Cortex of kidney (tissue), 1 donor: ENCODE measurements at regions not wholly inside any gene's neighbourhood (a gene's known extent, or its start where the extent isn't known, plus 50 kb on each side); places are given as distances from the start of the nearest gene placed in this dataset.
"Not testable (repeated sequence)": the region's sequence is repeated elsewhere in the genome, so short reads cannot be mapped to it uniquely, and the experiment has no call there.

ENCODE experiments used
- DNase-seq: peaks from one replicate; lab custom pipeline; 2025; lab: John Stamatoyannopoulos, UW

DNA sequence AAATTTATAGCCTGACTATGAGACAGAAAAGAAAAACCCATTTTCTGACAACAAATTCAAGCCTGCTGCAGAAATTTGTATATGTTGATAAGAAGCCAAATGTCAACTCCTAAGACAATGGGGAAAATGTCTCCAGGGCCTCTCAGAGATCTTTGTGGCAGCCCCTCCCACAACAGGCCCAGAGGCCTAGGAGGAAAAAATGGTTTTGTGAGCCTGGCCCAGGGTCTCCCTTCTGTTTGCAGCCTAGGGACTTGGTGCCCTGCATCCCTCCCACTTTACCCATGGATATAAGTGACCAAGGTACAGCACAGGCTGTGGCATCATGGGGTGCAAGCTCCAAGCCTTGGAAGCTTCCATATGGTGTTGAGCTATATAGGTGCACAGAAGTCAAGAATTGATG, 740.2 kb downstream of the SEMA5A start:
- DNase-seq, result no peak

DNA sequence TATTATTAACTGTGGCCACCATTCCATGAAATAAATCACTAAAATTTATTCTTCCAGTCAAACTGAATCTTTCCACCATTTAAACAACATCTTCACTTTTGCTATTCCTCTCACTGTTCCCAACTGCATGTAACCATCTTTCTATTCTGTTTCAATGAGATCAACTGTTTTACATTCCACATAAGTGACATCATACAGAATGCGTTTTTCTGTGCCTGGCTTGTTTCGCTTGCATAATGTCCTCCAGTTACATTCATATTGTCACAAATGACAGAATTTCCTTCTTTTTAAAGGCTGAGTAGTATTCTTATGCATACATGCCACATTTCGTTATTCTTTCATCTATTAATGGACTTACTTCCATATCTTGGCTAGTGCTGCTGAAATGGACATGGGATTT, 738.2 kb downstream of the SEMA5A start:
- no peak for DNase-seq

DNA sequence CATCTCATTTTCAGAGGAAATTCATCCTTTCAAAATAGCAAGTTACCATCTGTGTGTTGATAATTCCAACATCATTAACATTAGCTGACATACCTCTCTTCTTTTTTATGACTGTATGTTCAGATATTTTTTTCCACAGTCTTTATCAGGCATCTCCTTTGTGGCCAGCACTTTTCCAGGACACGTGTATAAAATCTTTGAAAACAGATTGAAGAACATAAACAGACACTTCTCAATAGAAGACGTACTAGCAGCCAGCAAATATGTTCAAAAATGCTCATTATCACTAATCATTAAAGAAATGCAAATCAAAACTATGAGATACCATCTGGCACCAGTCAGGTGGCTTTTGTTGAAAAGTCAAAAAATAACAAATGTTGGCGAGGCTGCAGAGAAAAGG, 734.3 kb downstream of the SEMA5A start:
- DNase-seq, result no peak

DNA sequence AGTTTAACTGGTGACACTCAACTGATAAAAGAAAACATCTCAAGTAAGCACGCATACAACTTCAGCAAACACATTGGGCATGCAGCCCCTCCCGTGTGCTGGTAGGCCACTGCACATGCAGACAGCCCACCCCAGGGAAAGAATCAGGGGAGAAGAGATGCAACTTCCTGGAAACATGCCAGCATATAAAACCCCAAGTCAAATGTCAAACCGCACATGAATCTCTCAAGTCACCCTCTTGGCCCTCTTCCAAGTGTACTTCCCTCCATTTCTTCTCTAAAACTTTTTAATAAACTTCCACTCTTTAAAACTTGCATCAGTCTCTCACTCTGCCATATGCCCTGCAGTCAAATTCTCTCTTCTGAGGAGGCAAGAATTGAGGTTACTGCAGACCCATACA, 732.7 kb downstream of the SEMA5A start:
- DNase-seq, result no peak

DNA sequence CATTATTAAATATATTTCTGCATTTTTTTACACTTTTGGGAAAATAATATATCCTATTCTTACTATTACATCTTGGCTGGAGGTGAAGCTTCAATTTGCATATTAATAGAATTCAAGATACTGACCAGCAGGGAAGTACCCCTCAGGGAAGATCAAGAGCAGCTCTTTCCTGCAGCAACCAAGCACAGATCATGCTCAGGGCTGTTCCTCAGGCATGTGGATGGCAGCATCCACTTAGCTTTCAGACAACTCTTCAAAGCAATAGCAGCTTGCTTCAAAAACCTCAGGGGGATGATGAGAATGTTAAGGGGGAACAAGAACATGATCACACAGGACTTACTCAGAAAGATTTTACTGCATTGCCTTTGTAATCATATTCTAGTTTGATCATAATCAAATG, 731.8 kb downstream of the SEMA5A start:
- DNase-seq, result no peak

DNA sequence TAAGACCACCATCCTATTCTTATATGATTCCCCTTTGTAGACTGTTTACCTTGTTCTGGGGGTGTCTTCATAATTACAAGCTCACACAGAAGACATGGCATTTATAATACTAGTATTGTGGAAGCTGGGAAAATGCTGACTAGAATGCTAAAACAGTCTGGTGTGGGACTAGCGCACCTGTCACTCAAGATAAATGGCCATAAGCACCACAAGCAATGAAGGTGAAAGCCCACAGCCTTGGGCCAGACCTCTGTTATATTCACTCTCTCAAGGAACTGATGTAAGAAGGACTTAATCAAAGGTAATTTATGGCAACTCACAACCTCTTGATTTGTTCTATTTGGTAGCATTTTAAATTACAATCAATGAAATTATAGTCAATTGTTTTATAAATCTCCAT, 721.5 kb downstream of the SEMA5A start:
- DNase-seq, result no peak

DNA sequence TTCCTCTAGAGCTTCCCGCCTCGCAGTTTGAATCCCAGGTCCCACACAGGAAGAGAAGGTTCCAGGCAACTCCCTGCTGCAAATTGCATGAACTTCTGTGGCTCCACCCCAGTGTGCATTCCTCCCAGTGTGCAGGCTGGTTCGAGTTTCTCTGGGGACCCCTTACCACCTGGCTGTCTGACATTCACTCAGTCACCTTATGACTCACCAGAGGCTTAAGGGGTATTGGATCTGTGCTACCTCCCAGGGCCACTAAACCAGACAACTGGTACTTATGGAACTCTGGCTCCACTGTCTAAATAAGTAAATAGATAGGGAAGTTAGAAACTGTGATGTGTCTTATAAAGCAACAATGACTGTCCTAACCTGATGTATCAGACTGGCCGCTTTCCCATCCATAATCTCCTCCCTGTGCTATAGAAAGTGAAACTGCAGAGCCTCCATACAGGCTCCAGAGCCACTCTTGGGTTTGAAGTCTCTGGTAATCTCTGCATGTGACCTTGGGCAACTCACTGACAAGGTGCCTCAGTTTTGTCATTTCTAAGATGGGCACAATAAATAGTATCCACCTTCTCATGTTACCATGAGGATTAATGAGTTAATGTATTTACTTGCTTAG, 720.6 kb downstream of the SEMA5A start:
- DNase-seq, result no peak

DNA sequence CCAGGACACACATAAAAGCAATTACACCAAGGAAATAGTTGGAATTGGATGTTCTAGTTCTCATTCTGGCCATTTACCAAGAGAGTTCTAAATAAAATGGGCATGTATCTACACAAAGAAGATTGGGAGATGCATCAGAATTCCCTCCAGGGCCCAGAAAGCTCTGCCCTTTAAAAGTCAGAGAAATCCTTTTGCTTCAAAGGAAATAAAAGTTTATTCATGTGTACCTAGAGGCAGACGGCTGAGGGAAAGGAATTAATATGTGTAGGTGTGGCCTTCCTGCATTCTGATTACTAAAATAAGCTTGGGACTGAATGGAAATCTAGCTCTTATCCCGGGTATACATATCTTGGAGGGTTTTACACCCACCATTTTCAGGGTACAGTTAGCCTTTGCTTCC, 719.4 kb downstream of the SEMA5A start:
- no peak for DNase-seq

DNA sequence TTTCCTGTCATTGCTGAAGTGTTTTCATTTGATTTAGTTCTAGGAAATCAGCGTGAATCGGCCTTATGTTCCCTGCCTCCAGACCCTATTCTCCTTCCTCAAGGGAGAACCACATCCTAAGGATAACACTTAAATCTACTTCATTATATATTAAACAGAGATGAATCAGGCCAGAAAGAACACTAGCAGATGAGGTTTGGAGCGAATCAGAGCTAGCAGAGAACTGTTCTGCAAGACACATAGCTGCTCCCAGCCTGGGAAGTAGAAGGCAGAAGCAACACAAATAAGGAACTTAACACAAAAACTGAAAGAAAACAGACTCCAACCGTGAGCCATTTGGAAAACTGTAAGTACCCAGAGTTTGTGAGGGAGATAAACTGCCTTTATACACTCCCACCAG, 718.2 kb downstream of the SEMA5A start:
- no peak for DNase-seq

DNA sequence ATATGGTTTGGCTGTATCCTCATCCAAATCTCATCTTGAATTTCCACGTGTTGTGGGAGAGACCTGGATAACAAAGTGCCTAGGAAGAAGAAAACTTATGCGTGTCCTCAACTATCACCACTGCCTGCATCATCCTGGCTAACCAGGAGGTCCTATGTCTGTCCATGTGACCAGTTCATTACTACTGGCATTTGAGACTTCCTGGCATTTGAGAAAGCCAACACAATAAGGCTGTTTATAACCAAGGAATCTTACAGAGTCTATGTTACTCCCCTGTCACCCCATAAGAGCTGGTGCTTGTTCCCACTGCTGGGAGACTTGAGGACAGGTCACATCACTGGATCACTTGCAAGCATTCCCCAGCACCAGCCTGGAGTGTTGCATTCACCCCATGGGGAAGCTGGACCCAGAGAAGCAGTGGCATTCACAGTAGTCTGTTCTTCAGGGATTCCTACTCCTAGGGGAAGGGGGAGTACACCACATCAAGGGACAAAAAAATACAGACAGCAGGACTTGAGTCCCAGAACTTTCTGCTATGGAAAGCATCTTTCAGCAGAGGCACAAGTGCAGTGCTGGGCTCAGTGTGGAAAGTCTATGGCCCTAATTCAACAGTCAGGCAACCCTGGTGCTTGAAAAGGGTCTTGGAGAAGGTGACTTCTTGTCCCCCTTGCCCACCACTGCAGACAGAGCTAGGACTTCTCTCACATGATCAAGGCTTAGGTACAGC, 717.1 kb downstream of the SEMA5A start:
- no peak for DNase-seq

DNA sequence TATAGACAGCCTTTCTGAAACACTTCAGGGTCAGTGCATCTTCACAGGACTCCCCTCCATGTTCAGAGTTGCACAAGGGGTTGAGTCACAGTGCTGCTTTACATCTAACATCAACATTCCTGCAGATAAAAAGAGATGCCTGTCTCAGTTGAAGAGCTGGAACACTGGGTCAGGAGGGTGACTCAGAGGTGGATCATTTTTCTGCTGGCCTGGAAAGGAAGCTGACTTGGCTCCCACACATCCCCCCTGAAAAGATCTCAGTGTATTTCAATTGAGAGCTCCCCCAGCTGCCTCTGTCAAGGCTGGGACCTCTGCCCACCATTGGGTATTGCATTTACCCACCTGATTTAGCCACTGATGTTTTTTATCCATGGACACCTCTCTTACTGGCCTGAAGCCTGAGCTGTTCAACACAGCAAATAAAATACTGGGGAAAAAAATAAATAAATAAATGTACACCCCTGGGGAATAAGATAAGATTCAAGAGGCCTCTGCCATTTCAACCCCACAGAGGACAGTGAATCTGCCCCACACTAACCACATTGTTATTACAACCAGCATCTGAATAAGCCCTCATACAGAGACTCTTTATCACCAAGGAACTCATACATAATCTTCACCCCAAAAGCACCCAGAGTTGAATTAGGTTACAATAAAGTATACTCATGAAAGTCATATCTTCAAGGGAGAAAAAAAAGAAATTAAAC, 716.4 kb downstream of the SEMA5A start:
- DNase-seq, result no peak

DNA sequence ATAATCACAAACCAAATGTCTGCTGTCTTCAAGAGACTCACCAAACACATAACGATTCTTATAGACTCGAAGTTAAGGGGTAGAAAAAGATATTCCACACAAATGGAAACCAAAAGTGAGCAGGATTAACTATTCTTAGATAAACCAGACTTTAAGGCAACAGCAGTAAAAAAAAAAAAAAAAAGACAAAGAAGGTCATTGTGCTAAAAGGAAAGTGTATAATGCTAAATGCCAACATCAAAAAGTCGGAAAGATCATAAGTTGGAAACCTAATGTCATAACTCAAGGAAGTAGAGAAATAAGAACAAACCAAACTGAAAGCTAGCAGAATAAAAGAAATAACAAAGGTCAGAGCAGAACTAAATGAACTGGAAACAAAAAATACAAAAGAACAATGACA, 714.6 kb downstream of the SEMA5A start:
- no peak for DNase-seq

DNA sequence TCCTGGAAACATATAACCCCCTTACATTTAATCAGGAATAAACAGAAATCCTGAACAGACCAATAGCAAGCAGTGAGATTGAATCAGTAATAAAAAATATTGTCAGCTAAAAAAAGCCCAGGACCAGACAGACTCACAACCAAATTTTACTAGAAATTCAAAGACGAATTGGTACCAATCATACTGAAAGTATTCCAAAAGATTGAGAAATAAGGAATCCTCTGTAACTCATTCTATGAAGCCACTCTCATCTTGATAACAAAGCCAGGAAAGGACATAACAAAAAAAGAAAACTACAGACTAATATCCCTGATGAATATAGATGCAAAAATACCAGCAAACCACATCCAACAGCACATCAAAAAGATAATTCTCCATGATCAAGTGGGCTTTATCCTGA, 714.0 kb downstream of the SEMA5A start:
- DNase-seq, result no peak

DNA sequence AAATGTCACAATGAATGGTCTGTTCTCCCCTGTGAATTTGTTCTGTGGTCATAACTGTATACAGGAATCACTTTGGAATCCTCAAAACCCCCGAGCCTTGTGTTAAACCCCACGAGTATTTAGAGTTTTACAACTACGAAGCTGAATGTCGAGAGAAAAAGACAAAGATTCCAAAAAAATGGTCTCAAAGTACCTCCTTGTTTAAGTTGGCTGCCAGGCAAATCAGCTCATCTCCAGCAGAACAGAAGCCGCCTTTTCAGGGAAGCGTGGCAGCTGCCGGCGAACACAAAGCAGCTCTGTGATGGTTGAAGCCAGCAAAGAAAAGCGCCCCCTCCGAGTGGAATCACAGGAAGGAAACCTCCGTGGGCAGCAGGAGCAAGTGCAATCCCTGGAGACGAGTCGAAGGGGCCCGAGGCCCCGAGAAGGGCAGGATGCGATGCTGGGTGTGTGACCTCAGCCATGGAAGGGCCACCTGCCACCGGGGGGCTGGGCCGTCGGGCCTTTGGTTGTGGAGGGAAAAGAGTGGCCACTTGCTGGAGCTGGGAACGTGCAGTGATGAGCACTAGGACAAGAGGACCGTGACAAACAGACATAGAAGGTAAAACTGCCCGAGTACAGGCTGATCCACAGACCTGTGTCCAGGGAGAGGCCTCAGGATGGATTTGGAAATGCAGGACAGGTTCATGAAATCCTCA, 706.4 kb downstream of the SEMA5A start:
- DNase-seq, result no peak

DNA sequence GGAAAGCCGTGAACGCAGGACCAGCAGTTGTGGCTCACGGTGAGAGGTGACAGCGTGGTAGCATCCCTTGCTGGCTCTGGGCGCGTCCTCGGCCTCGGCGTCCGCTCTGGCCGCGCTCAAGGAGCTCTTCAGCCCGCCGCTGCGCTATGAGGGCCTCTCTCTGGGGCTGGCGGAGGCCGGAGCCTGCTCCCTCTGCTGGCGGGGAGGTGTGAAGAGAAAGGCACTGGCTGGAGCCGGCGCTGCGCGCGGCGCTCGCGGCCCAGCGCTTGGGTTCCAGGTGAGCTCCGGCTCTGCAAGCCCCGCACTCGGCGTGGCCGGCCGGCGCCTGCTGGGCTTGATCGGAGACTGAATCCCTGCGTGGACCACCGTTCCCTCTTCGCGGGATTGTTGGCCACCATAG, 705.6 kb downstream of the SEMA5A start:
- no peak for DNase-seq

DNA sequence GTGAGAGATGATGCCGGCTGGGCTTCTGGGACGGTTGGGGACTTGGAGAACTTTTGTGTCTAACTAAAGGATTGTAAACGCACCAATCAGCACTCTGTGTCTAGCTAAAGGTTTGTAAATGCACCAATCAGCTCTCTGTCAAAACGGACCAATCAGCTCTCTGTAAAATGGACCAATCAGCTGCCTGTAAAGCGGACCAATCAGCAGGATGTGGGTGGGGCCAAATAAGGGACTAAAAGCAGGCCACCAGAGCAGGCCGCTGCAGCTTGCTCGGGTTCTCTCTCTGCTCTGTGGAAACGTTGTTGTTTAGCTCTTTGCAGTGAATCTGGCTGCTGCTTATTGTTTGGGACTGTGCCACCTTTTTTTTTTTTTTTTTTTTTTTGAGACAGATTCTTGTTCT, 705.1 kb downstream of the SEMA5A start:
- DNase-seq, result not testable (repeated sequence)

DNA sequence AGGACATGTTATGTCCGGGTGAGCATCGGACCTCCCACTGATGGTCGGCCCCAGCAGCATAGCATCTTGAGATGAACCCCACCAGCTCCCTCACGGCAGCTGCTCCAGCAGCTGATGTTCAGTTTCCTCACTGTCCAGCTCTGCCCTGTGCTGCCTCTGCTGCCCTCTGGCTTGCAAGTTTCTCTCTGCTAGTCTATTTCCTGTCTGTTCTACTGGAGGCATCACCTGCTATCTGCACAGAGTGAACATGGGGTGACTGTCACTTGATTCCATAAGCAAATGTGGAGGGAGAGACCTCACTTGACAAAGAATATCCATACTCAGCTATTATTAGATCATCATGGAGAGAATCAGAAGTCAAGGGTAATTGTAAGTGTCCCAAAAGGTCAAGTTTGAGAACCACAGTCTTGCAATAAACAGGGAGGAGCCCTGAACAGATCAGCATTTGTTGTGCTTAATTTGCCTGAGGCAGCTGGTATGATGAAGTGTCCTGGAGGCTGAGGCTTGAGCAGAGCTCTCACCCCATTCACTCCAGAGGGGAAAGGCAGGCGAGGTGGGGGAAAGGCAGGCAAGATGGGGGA, 702.8 kb downstream of the SEMA5A start:
- no peak for DNase-seq

DNA sequence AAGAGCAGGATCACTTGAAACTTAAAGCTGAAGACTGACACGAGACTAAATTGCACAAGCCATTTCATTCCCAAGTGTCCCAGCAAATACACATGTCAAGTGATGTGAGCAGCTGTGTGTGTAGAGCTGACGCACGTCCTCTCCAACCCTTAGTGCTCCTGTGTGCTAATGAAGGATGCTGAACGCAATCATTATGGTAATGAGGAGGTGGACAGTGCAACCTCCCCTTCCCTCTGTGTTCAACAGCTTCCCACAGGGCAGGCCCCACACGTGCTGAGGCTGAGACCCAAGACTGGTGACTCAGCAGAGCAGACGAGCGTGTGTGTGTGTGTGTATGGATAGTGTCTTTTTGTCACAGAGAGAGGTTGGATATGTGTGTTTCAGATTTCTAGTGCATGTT, 702.1 kb downstream of the SEMA5A start:
- DNase-seq, result no peak

DNA sequence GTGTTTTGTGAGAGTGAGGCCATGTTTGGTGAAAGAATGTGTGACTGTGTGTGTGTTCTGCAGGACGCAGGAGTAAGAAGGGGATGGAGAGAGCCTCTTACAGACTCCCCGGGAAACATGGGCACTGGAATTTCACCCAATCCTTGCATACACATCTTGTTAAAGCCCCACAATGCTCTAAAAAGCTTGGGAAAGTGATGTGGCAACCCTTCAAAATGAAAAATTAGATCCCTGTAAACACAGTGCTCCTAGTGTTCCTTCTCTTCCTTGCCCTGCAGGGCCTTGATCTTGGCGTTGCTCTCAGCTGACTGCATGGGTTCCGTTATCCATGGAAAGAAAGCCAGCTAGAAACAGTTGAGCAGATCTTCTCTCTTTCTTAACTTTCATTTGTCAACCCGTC, 701.7 kb downstream of the SEMA5A start:
- DNase-seq, result no peak

DNA sequence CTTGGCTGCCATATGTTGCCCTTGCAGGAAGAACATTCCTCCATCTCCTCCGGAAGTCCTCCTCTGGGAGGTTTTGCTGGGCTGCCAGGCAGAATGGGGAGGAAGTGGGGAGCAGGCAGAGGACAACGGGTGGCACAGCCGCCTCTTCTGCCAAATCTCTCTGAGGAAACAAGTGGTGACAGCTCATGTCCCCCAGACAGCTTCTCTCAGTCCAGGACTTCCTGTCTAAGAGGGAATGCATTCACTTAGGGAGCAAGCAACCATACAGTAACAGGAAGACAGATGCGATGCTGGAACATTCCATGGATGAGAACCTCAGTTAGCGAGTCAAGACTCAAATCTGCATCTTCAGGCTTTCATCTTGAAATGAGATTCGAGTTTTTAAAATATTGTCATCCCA, 701.0 kb downstream of the SEMA5A start:
- no peak for DNase-seq

DNA sequence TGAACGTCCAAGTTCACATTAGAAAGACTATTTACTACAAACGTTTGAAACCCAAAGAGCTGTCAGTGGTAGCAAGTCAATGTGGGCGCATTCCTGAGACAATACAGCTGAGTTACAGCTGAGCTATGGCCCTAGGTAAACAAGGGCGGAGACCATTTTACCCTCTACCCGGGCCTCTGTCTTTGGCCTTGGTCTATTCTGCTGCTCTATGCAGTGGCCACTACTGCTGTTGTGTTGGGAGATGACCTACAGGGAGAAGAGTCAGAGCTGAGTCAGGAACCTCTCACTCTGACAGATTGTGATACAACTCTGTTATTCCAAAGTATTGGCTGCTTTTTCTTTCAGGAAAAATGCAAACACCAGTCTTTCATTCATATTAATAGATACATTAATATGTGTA, 700.6 kb downstream of the SEMA5A start:
- DNase-seq, result no peak

DNA sequence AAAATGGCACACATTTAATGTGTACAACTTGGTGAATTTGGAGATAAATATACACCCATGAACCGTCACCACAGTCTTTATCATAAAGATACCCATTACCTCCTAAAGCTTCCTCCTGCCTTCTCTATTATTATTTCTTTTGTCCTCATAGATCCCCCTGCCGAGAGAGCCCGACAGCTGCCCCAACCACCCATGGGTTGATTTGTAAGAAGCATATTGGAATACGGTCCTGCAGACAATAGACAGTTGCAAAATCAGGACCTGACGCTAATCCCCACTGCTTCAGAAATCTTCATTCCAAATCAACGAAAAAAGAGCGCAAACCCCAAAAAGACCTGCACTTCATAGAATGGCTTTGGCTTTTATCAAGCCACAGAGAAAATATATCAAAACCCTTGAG, 697.5 kb downstream of the SEMA5A start:
- DNase-seq, result no peak
